Activated CD8-positive, alpha-beta T cell treated with anti-CD3 and anti-CD28 coated beads, Interleukin-2, amount 10 ng/mL, durations not matched to agents 7 days and 5 days (primary cell): ENCODE measurements at regions not wholly inside any gene's neighbourhood (a gene's known extent, or its start where the extent isn't known, plus 50 kb on each side); places are given as distances from the start of the nearest gene placed in this dataset.
"Not testable (repeated sequence)": the region's sequence is repeated elsewhere in the genome, so short reads cannot be mapped to it uniquely, and the experiment has no call there.

Source experiments
- ATAC-seq: fragments of 150-1000 bp; cut with Tn5 transposase; one replicate; pipeline ENCODE4 v1.10.0; 2021; ENCODE audit warnings: moderate library complexity
- CTCF ChIA-PET: fragments of 350-600 bp; sonication (Branson Sonifier 250); formaldehyde crosslinking; loops from one replicate; lab custom pipeline; 2021; ENCODE audit warnings: antibody characterized with exemption; lab: Charles Lee
- POLR2A ChIA-PET: fragments of 350-600 bp; sonication (Branson Sonifier 250); formaldehyde crosslinking; loops from one replicate; lab custom pipeline; 2021; ENCODE audit warnings: antibody characterized with exemption; lab: Charles Lee
- DNase-seq: peaks from one replicate; pipeline ENCODE4 v3.0.0-alpha.2; 2020
- H3K27ac Mint-ChIP-seq: one replicate; pipeline ENCODE4 v1.8.0; 2021; ENCODE audit warnings: mild to moderate bottlenecking, mixed read lengths
- H3K27me3 Mint-ChIP-seq: one replicate; pipeline ENCODE4 v1.8.0; 2021; ENCODE audit warnings: low read depth, mixed read lengths
- H3K36me3 Mint-ChIP-seq: one replicate; pipeline ENCODE4 v1.8.0; 2021; ENCODE audit warnings: low read depth, mixed read lengths
- H3K4me1 Mint-ChIP-seq: one replicate; pipeline ENCODE4 v1.8.0; 2021; ENCODE audit warnings: low read depth, mixed read lengths
- H3K4me3 Mint-ChIP-seq: one replicate; pipeline ENCODE4 v1.8.0; 2021; ENCODE audit warnings: mild to moderate bottlenecking, mixed read lengths
- H3K9me3 Mint-ChIP-seq: one replicate; pipeline ENCODE4 v1.8.0; 2022; ENCODE audit warnings: mixed read lengths; ENCODE audit not compliant: insufficient read depth

- H3K27me3 Mint-ChIP-seq, CTCF ChIA-PET, H3K4me1 Mint-ChIP-seq, DNase-seq, H3K27ac Mint-ChIP-seq, POLR2A ChIA-PET, ATAC-seq, H3K4me3 Mint-ChIP-seq, H3K36me3 Mint-ChIP-seq: not testable (repeated sequence)
- peaks cover 11% of the 10 kb centered on the region for H3K9me3 Mint-ChIP-seq
These were observed 165.9 kb upstream of the NPAP1 start for GRCh38 chr15:24509714-24510113.

- H3K27me3 Mint-ChIP-seq, ATAC-seq, CTCF ChIA-PET, DNase-seq, POLR2A ChIA-PET, H3K36me3 Mint-ChIP-seq, H3K4me1 Mint-ChIP-seq, H3K4me3 Mint-ChIP-seq, H3K27ac Mint-ChIP-seq: not testable (repeated sequence)
- H3K9me3 Mint-ChIP-seq = peaks cover 17% of the 10 kb centered on the region
These were observed 164.0 kb upstream of the NPAP1 start for GRCh38 chr15:24511598-24511997.

- H3K9me3 Mint-ChIP-seq, H3K27ac Mint-ChIP-seq, DNase-seq, H3K36me3 Mint-ChIP-seq, H3K4me3 Mint-ChIP-seq, H3K4me1 Mint-ChIP-seq, CTCF ChIA-PET, H3K27me3 Mint-ChIP-seq, POLR2A ChIA-PET, ATAC-seq: not testable (repeated sequence)
These were observed 156.8 kb upstream of the NPAP1 start for GRCh38 chr15:24518772-24519171.

- POLR2A ChIA-PET, CTCF ChIA-PET: not testable (repeated sequence)
These were observed 144.3 kb upstream of the NPAP1 start for GRCh38 chr15:24531235-24531634.

GRCh38 chr15:24534032-24534431 lies 141.5 kb upstream of the NPAP1 start:
- POLR2A ChIA-PET = not testable (repeated sequence)

More at GRCh38 chr15:24531235-24531634, 144.3 kb upstream of the NPAP1 start:
- H3K27me3 Mint-ChIP-seq, H3K4me1 Mint-ChIP-seq, H3K27ac Mint-ChIP-seq, ATAC-seq, H3K4me3 Mint-ChIP-seq, H3K9me3 Mint-ChIP-seq, H3K36me3 Mint-ChIP-seq, DNase-seq: not testable (repeated sequence)

GRCh38 chr15:24557281-24557680 lies 118.3 kb upstream of the NPAP1 start:
- H3K4me3 Mint-ChIP-seq, POLR2A ChIA-PET, H3K36me3 Mint-ChIP-seq, H3K4me1 Mint-ChIP-seq, CTCF ChIA-PET, ATAC-seq, DNase-seq, H3K27me3 Mint-ChIP-seq, H3K27ac Mint-ChIP-seq: not testable (repeated sequence)
- H3K9me3 Mint-ChIP-seq = peaks cover 14% of the 10 kb centered on the region

More at GRCh38 chr15:24534032-24534431, 141.5 kb upstream of the NPAP1 start:
- H3K4me1 Mint-ChIP-seq, DNase-seq, H3K9me3 Mint-ChIP-seq, H3K27me3 Mint-ChIP-seq, ATAC-seq, H3K27ac Mint-ChIP-seq, CTCF ChIA-PET, H3K36me3 Mint-ChIP-seq, H3K4me3 Mint-ChIP-seq: not testable (repeated sequence)

GRCh38 chr15:24607636-24608035 lies 67.9 kb upstream of the NPAP1 start:
- ChIA-PET POLR2A (no interaction called here), CTCF (no interaction called here)
- no peak for ATAC-seq
- H3K4me3 Mint-ChIP-seq = no peak overlapping the region
- no peaks in the 10 kb centered on the region for H3K4me1 Mint-ChIP-seq
- DNase-seq = no peak
- peaks cover 21% of the 10 kb centered on the region for H3K9me3 Mint-ChIP-seq
- no peaks in the 10 kb centered on the region for H3K27me3 Mint-ChIP-seq
- H3K36me3 Mint-ChIP-seq = no peaks in the 10 kb centered on the region
- H3K27ac Mint-ChIP-seq = no peak overlapping the region

GRCh38 chr15:24617646-24618045 lies 57.9 kb upstream of the NPAP1 start:
- no peaks in the 10 kb centered on the region for H3K4me1 Mint-ChIP-seq
- no peak overlapping the region for H3K27ac Mint-ChIP-seq
- ChIA-PET POLR2A (no interaction called here), CTCF (no interaction called here)
- DNase-seq = no peak
- no peaks in the 10 kb centered on the region for H3K27me3 Mint-ChIP-seq
- peaks cover 35% of the 10 kb centered on the region for H3K9me3 Mint-ChIP-seq
- no peak overlapping the region for H3K4me3 Mint-ChIP-seq
- no peak for ATAC-seq
- no peaks in the 10 kb centered on the region for H3K36me3 Mint-ChIP-seq

- Mint-ChIP-seq H3K27ac (no peak overlapping the region), H3K36me3 (no peaks in the 10 kb centered on the region), H3K27me3 (no peaks in the 10 kb centered on the region), H3K9me3 (peaks cover 15% of the 10 kb centered on the region), H3K4me1 (no peaks in the 10 kb centered on the region), H3K4me3 (no peak overlapping the region)
- DNase-seq = no peak
- ATAC-seq = no peak
- CTCF ChIA-PET = no interaction called here
- POLR2A ChIA-PET = no interaction called here
These were observed 53.9 kb upstream of the NPAP1 start for GRCh38 chr15:24621630-24622215.
